ENCODE measurements at regions not wholly inside any gene's neighbourhood (a gene's known extent, or its start where the extent isn't known, plus 50 kb on each side); places are given as distances from the start of the nearest gene placed in this dataset.

DNA sequence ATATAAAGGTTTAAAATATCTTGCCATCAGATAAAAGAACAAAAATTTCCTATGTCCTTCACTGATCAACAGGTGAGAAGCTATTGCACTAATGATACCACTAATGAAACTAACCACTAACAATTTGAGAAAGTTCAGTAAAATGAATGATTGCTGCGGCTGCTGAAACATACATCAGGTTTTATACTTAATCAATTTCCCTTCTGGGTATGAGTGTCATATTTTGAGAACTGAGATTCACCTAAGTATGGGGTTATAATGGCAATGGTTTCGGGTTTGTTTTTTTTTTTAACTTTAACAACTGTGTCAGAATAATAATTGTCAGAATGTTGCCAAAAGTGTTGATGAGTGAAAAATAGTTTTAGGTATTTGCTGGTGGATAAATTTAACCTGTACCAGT lies 151.3 kb upstream of the SLC39A10 start:
- Histone ChIP-seq H3K27ac (no peak overlapping the region), H3K9me3 (no peaks in the 10 kb centered on the region)
- WGBS = 91% methylated on average over 2 of the region's 2 CpGs

DNA sequence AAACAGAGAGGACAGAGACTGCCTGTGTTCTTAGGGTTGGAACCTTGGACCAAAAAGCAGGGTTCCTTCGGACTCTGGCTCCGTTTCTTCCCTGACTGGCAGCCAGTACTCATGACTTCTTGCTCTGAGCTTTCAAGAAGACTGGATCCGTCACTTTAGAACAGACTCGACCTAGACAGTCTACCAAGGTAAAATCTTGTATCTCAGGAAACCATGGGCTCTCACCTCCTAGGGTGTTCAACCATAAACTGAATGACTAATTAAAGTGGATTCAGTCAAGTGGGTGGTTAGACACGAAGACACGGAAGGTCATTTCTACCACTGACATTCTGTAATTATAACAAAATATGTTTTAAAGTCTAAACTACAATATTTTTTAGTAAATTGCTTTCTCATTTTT lies 153.8 kb upstream of the SLC39A10 start:
- DNase-seq (ENCODE audit: low spot score in 2 of 2) = no peak
- Histone ChIP-seq H3K9me3 (no peaks in the 10 kb centered on the region), H3K4me1 (no peaks in the 10 kb centered on the region), H3K27me3 (no peaks in the 10 kb centered on the region), H3K4me3 (no peak overlapping the region), H3K36me3 (no peaks in the 10 kb centered on the region), H3K27ac (no peak overlapping the region)
- TF ChIP-seq, protein P1, sequence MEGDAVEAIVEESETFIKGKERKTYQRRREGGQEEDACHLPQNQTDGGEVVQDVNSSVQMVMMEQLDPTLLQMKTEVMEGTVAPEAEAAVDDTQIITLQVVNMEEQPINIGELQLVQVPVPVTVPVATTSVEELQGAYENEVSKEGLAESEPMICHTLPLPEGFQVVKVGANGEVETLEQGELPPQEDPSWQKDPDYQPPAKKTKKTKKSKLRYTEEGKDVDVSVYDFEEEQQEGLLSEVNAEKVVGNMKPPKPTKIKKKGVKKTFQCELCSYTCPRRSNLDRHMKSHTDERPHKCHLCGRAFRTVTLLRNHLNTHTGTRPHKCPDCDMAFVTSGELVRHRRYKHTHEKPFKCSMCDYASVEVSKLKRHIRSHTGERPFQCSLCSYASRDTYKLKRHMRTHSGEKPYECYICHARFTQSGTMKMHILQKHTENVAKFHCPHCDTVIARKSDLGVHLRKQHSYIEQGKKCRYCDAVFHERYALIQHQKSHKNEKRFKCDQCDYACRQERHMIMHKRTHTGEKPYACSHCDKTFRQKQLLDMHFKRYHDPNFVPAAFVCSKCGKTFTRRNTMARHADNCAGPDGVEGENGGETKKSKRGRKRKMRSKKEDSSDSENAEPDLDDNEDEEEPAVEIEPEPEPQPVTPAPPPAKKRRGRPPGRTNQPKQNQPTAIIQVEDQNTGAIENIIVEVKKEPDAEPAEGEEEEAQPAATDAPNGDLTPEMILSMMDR (IDR thresholded peaks at IDR 0.05) = no peak
- TF ChIP-seq EP300 (IDR thresholded peaks at IDR 0.05) = no peak
- TF ChIP-seq POLR2AphosphoS5 (IDR thresholded peaks at IDR 0.05) = no peak
- no peak for TF ChIP-seq POLR2A (IDR thresholded peaks at IDR 0.05)
- 89% methylated on average over 6 of the region's 6 CpGs for WGBS

More for the DNA sequence above, 151.3 kb upstream of the SLC39A10 start:
- TF ChIP-seq POLR2A (IDR thresholded peaks at IDR 0.05) = no peak
- TF ChIP-seq, protein P1 (IDR thresholded peaks at IDR 0.05) = no peak
- TF ChIP-seq EP300 (IDR thresholded peaks at IDR 0.05) = no peak
- TF ChIP-seq POLR2AphosphoS5 (IDR thresholded peaks at IDR 0.05) = no peak
- Histone ChIP-seq H3K36me3 (no peaks in the 10 kb centered on the region), H3K4me3 (no peak overlapping the region), H3K27me3 (no peaks in the 10 kb centered on the region), H3K4me1 (no peaks in the 10 kb centered on the region)
- DNase-seq (ENCODE audit: low spot score in 2 of 2) = no peak

DNA sequence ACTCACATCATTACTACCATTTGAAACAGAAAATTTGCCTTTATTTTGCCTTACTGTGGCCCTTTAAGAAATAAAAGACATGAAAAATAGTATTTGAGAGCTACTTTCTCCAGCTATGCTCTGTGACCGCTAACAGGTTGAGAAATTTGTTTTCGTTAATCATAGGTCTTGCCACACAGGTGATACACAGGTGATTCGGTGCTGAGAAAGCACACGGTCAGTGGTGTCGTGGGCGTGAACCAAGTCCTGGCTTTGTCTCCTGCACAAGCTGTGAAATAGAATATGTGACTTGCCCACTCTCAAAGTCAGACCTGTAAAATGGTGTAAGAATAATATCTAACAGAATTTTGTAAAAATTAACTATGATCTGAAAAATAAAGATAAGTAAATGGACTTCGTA lies 155.3 kb upstream of the SLC39A10 start:
- Histone ChIP-seq H3K27me3 (no peaks in the 10 kb centered on the region), H3K36me3 (no peaks in the 10 kb centered on the region), H3K4me3 (no peak overlapping the region), H3K9me3 (no peaks in the 10 kb centered on the region), H3K4me1 (no peaks in the 10 kb centered on the region), H3K27ac (no peak overlapping the region)
- DNase-seq (ENCODE audit: low spot score in 2 of 2) = no peak
- WGBS = 81% methylated on average over 7 of the region's 7 CpGs
- TF ChIP-seq, protein P1 (IDR thresholded peaks at IDR 0.05) = no peak
- TF ChIP-seq POLR2AphosphoS5 (IDR thresholded peaks at IDR 0.05) = no peak
- TF ChIP-seq POLR2A (IDR thresholded peaks at IDR 0.05) = no peak
- no peak for TF ChIP-seq EP300 (IDR thresholded peaks at IDR 0.05)

DNA sequence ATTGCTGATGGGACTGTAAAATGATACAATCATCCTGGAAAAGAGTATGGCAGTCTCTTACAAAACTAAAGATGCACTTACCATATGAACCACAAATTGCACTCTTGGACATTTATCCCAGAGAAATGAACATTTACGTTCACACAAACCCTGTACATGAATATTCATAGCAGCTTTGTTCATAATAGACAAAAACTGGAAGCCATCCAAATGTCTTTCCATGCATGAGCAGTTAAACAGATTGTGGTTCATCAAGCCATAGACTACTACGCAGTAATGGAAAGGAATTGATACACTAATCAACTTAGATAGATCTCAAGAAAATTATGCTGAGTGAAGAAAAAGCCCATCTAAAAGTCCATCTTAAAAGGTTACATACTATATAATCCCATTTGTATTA lies 156.1 kb upstream of the SLC39A10 start:
- H3K27me3 ChIP-seq = no peaks in the 10 kb centered on the region
- TF ChIP-seq POLR2AphosphoS5 (IDR thresholded peaks at IDR 0.05) = no peak
- TF ChIP-seq EP300 (IDR thresholded peaks at IDR 0.05) = no peak
- TF ChIP-seq, protein P1 (IDR thresholded peaks at IDR 0.05) = no peak
- TF ChIP-seq POLR2A (IDR thresholded peaks at IDR 0.05) = no peak
- no peak overlapping the region for H3K27ac ChIP-seq
- no peak for DNase-seq (ENCODE audit: low spot score in 2 of 2)
- 74% methylated on average over 2 of the region's 2 CpGs for WGBS
- no peaks in the 10 kb centered on the region for H3K36me3 ChIP-seq
- no peak overlapping the region for H3K4me3 ChIP-seq
- no peaks in the 10 kb centered on the region for H3K9me3 ChIP-seq
- H3K4me1 ChIP-seq = no peaks in the 10 kb centered on the region

DNA sequence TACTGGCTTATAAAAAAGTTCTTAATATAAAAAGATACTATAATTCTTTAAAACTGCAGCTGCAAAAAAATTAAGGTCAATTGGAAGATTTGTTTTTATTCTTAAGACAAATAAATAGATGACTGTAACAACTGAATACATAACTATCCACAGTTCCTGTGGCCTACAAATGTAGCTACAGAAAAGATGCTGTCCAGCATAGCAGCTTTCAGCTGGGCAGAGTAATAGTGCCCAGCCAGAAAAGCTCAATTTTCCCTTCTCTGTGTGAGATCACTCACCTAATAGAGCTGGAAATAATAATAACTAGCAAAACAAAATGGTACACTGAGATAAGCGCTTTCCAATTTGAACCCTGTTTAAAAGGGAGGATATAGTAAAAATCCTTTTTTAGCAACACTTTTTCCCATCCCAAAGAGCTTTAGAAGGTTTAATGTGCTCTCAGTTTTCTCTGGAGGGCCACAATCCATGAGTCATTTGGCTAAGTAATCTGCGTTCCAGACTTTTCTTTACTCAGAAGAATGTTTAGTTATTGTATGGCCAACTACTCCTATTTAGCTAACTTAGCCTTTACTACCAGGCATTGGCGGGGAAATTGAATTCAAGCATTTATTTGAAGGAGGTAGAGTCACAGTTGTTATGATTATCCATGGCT lies 158.1 kb upstream of the SLC39A10 start:
- Histone ChIP-seq H3K4me3 (no peak overlapping the region), H3K27me3 (no peaks in the 10 kb centered on the region), H3K9me3 (no peaks in the 10 kb centered on the region), H3K27ac (no peak overlapping the region), H3K36me3 (no peaks in the 10 kb centered on the region), H3K4me1 (no peaks in the 10 kb centered on the region)
- TF ChIP-seq POLR2A (IDR thresholded peaks at IDR 0.05) (no peak), POLR2AphosphoS5 (IDR thresholded peaks at IDR 0.05) (no peak), EP300 (IDR thresholded peaks at IDR 0.05) (no peak)
- TF ChIP-seq, protein P1 (IDR thresholded peaks at IDR 0.05) = no peak
- no peak for DNase-seq (ENCODE audit: low spot score in 2 of 2)
- 90% methylated on average over 3 of the region's 3 CpGs for WGBS

Data from suprapubic skin (tissue), 4 donors.